Small intestine (tissue), 7 donors: ENCODE measurements at regions not wholly inside any gene's neighbourhood (a gene's known extent, or its start where the extent isn't known, plus 50 kb on each side); places are given as distances from the start of the nearest gene placed in this dataset.

Experiments
- DNase-seq, 2 donors: peaks; one replicate each; pipeline versions ENCODE4 v3.0.0 to v3.0.0-alpha.2; 2013
- FAIRE-seq: peaks from 2 replicates; lab custom pipeline; 2012; peaks lifted over from hg19 to GRCh38; lab: Jason Lieb, UNC
- H3K27ac ChIP-seq, 3 donors: one replicate each; pipeline ENCODE4 v1.5.1; 2013; ENCODE audit warnings: low read length in 2 of 3, mild to moderate bottlenecking in 2 of 3, control low read depth in 1 of 3, inconsistent platforms in 1 of 3, low read depth in 1 of 3, moderate library complexity in 1 of 3
- H3K27me3 ChIP-seq, 3 donors: one replicate each; pipeline ENCODE4 v1.6.1; 2013; ENCODE audit warnings: low read length in 3 of 3, inconsistent platforms in 1 of 3; ENCODE audit not compliant: control insufficient read depth in 3 of 3, insufficient read depth in 3 of 3
- H3K36me3 ChIP-seq, 3 donors: one replicate each; pipeline ENCODE4 v1.6.1; 2013; ENCODE audit warnings: low read length in 3 of 3, inconsistent platforms in 1 of 3, low read depth in 1 of 3, mild to moderate bottlenecking in 1 of 3, moderate library complexity in 1 of 3; ENCODE audit not compliant: control insufficient read depth in 3 of 3, insufficient read depth in 2 of 3
- H3K4me1 ChIP-seq, 3 donors: one replicate each; pipeline ENCODE4 v1.6.1; 2013; ENCODE audit warnings: low read length in 2 of 3, inconsistent platforms in 1 of 3, low read depth in 1 of 3, mild to moderate bottlenecking in 1 of 3, moderate library complexity in 1 of 3; ENCODE audit not compliant: control insufficient read depth in 3 of 3, insufficient read depth in 2 of 3
- H3K4me3 ChIP-seq, 3 donors: one replicate each; pipeline ENCODE4 v1.5.1; 2013; ENCODE audit warnings: low read length in 3 of 3, control low read depth in 1 of 3, inconsistent platforms in 1 of 3, low read depth in 1 of 3, mild to moderate bottlenecking in 1 of 3, moderate library complexity in 1 of 3
- H3K9me3 ChIP-seq, 2 donors: one replicate each; pipeline ENCODE4 v1.6.1; 2013; ENCODE audit warnings: low read depth in 1 of 2, low read length in 1 of 2; ENCODE audit not compliant: control insufficient read depth in 2 of 2, insufficient read depth in 1 of 2
- WGBS, 3 donors: extraction: QIAGEN DNeasy Blood & Tissue Kit; methylation state at CpG; one replicate each; pipeline ENCODE4 v1.1.7; 2013; 5-methylcytosine and 5-hydroxymethylcytosine counted together
- donor health status: healthy with polysubstance abuse.
- donor health status: control.
- donor health status: control.
- donor health status: Bipolar disorder and iron deficiency.
- donor health status: healthy.

- H3K27ac ChIP-seq, result no peak overlapping the region
- H3K27me3 ChIP-seq, result peaks cover 0 to 14% (median 0%) of the 10 kb centered on the region in 3 donors
- no peak for FAIRE-seq
- WGBS, 3 donors, result 89 to 90% (median 90%) methylated on average over 4 of the region's 4 CpGs
- no peaks in the 10 kb centered on the region for H3K4me1 ChIP-seq
- H3K9me3 ChIP-seq, result peaks cover 0 to 13% of the 10 kb centered on the region in 2 donors
- no peaks in the 10 kb centered on the region for H3K36me3 ChIP-seq
- no peak for DNase-seq
- no peak overlapping the region for H3K4me3 ChIP-seq
Observed at GRCh38 chr3:72232331-72232730, 447.4 kb upstream of the PROK2 start.

GRCh38 chr3:72231439-72232196 lies 446.7 kb upstream of the PROK2 start:
- no peaks in the 10 kb centered on the region for H3K36me3 ChIP-seq
- H3K4me3 ChIP-seq, result no peak overlapping the region
- WGBS, 3 donors, result 70 to 81% (median 74%) methylated on average over 10 of the region's 10 CpGs
- H3K27ac ChIP-seq, result no peak overlapping the region
- peaks cover 0 to 14% (median 0%) of the 10 kb centered on the region in 3 donors for H3K27me3 ChIP-seq
- peaks cover 0 to 13% of the 10 kb centered on the region in 2 donors for H3K9me3 ChIP-seq
- no peaks in the 10 kb centered on the region for H3K4me1 ChIP-seq
- DNase-seq (no peak), FAIRE-seq (no peak)

- H3K27me3 ChIP-seq, result peaks cover 0 to 14% (median 0%) of the 10 kb centered on the region in 3 donors
- H3K27ac ChIP-seq, result no peak overlapping the region
- no peaks in the 10 kb centered on the region for H3K36me3 ChIP-seq
- H3K9me3 ChIP-seq, result peaks cover 0 to 19% of the 10 kb centered on the region in 2 donors
- no peak for DNase-seq
- FAIRE-seq, result no peak
- 22 to 42% (median 24%) methylated on average over 1 of the region's 1 CpG for WGBS, 3 donors
- H3K4me1 ChIP-seq, result no peaks in the 10 kb centered on the region
- H3K4me3 ChIP-seq, result no peak overlapping the region
Observed at GRCh38 chr3:72230774-72231379, 445.9 kb upstream of the PROK2 start.

GRCh38 chr3:72229952-72230351 lies 445.0 kb upstream of the PROK2 start:
- DNase-seq, result no peak
- no peak overlapping the region for H3K27ac ChIP-seq
- FAIRE-seq, result no peak
- peaks cover 0 to 24% of the 10 kb centered on the region in 2 donors for H3K9me3 ChIP-seq
- no peaks in the 10 kb centered on the region for H3K36me3 ChIP-seq
- WGBS, 3 donors, result 70 to 84% (median 74%) methylated on average over 4 of the region's 4 CpGs
- no peak overlapping the region for H3K4me3 ChIP-seq
- no peaks in the 10 kb centered on the region for H3K4me1 ChIP-seq
- peaks cover 0 to 14% (median 0%) of the 10 kb centered on the region in 3 donors for H3K27me3 ChIP-seq

GRCh38 chr3:72227486-72228070 lies 442.6 kb upstream of the PROK2 start:
- H3K4me3 ChIP-seq, result no peak overlapping the region
- H3K27ac ChIP-seq, result no peak overlapping the region
- no peak for DNase-seq
- FAIRE-seq, result no peak
- 69 to 75% (median 70%) methylated on average over 5 of the region's 5 CpGs for WGBS, 3 donors
- H3K9me3 ChIP-seq, result peaks cover 0 to 13% of the 10 kb centered on the region in 2 donors
- no peaks in the 10 kb centered on the region for H3K36me3 ChIP-seq
- H3K27me3 ChIP-seq, result peaks cover 0 to 9% (median 0%) of the 10 kb centered on the region in 3 donors
- H3K4me1 ChIP-seq, result no peaks in the 10 kb centered on the region

GRCh38 chr3:72224804-72225509 lies 440.0 kb upstream of the PROK2 start:
- H3K27me3 ChIP-seq, result no peaks in the 10 kb centered on the region
- H3K9me3 ChIP-seq, result peaks cover 0 to 11% of the 10 kb centered on the region in 2 donors
- H3K27ac ChIP-seq, result no peak overlapping the region
- H3K36me3 ChIP-seq, result no peaks in the 10 kb centered on the region
- FAIRE-seq, result no peak
- H3K4me3 ChIP-seq, result no peak overlapping the region
- WGBS, 3 donors, result 78 to 100% (median 97%) methylated on average over 2 of the region's 2 CpGs
- no peak for DNase-seq
- H3K4me1 ChIP-seq, result no peaks in the 10 kb centered on the region

GRCh38 chr3:72223628-72224027 lies 438.7 kb upstream of the PROK2 start:
- Histone ChIP-seq H3K27me3 (no peaks in the 10 kb centered on the region), H3K36me3 (no peaks in the 10 kb centered on the region), H3K4me3 (no peak overlapping the region), H3K4me1 (no peaks in the 10 kb centered on the region), H3K27ac (no peak overlapping the region), H3K9me3 (peaks cover 0 to 11% of the 10 kb centered on the region in 2 donors)
- FAIRE-seq, result no peak
- WGBS, 3 donors, result 63 to 96% (median 85%) methylated on average over 2 of the region's 2 CpGs
- no peak for DNase-seq

- no peaks in the 10 kb centered on the region for H3K27me3 ChIP-seq
- H3K4me3 ChIP-seq, result no peak overlapping the region
- no peak overlapping the region for H3K27ac ChIP-seq
- FAIRE-seq (no peak), DNase-seq (no peak)
- H3K9me3 ChIP-seq, result peaks cover 0 to 11% of the 10 kb centered on the region in 2 donors
- no peaks in the 10 kb centered on the region for H3K4me1 ChIP-seq
- WGBS, 3 donors, result 74 to 91% (median 86%) methylated on average over 2 of the region's 2 CpGs
- no peaks in the 10 kb centered on the region for H3K36me3 ChIP-seq
Observed at GRCh38 chr3:72223116-72223515, 438.2 kb upstream of the PROK2 start.
